Cerebellar cortex (tissue), 1 donor: ENCODE measurements at regions not wholly inside any gene's neighbourhood (a gene's known extent, or its start where the extent isn't known, plus 50 kb on each side); places are given as distances from the start of the nearest gene placed in this dataset.
"Not testable (repeated sequence)": the region's sequence is repeated elsewhere in the genome, so short reads cannot be mapped to it uniquely, and the experiment has no call there.

Experiments
- DNase-seq: peaks from one replicate; pipeline ENCODE4 v3.0.0-alpha.2; 2015; ENCODE audit warnings: low spot score

- DNase-seq = no peak
Measured at GRCh38 chr3:10627884-10628572, 122.6 kb upstream of the ATP2B2 start.

GRCh38 chr3:10628891-10629670 is 123.7 kb upstream of the ATP2B2 start:
- DNase-seq = peak; percentile 83

GRCh38 chr3:10629671-10630040 is 124.3 kb upstream of the ATP2B2 start:
- no peak for DNase-seq

- DNase-seq = no peak
Measured at GRCh38 chr3:10631224-10631623, 125.8 kb upstream of the ATP2B2 start.

GRCh38 chr3:10632125-10632524 is 126.7 kb upstream of the ATP2B2 start:
- no peak for DNase-seq

- DNase-seq = no peak
Measured at GRCh38 chr3:10632741-10633140, 127.4 kb upstream of the ATP2B2 start.

GRCh38 chr3:10635446-10636076 is 130.2 kb upstream of the ATP2B2 start:
- DNase-seq = peak; percentile 62

GRCh38 chr3:10637342-10637741 is 132.0 kb upstream of the ATP2B2 start:
- DNase-seq = no peak

GRCh38 chr3:10638466-10638865 is 133.1 kb upstream of the ATP2B2 start:
- no peak for DNase-seq

GRCh38 chr3:10641760-10642159 is 136.4 kb upstream of the ATP2B2 start:
- DNase-seq = no peak

GRCh38 chr3:10644189-10644588 is 138.8 kb upstream of the ATP2B2 start:
- no peak for DNase-seq

- no peak for DNase-seq
Measured at GRCh38 chr3:10645800-10646199, 140.4 kb upstream of the ATP2B2 start.

- DNase-seq = peak; percentile 37
Measured at GRCh38 chr3:10646531-10647335, 141.3 kb upstream of the ATP2B2 start.

GRCh38 chr3:10647376-10647775 is 142.0 kb upstream of the ATP2B2 start:
- DNase-seq = no peak

- no peak for DNase-seq
Measured at GRCh38 chr3:10648181-10648580, 142.8 kb upstream of the ATP2B2 start.

- DNase-seq = not testable (repeated sequence)
Measured at GRCh38 chr3:10649463-10649862, 144.1 kb upstream of the ATP2B2 start.

- no peak for DNase-seq
Measured at GRCh38 chr3:10651506-10651905, 146.1 kb upstream of the ATP2B2 start.

- no peak for DNase-seq
Measured at GRCh38 chr3:10653241-10653640, 147.9 kb upstream of the ATP2B2 start.

GRCh38 chr3:10653866-10654611 is 148.7 kb upstream of the ATP2B2 start:
- no peak for DNase-seq

GRCh38 chr3:10655105-10655504 is 149.7 kb upstream of the ATP2B2 start:
- DNase-seq = no peak

GRCh38 chr3:10657339-10657738 is 152.0 kb upstream of the ATP2B2 start:
- not testable (repeated sequence) for DNase-seq

- DNase-seq = peak; percentile 32
Measured at GRCh38 chr3:10665592-10665991, 150.4 kb upstream of the SLC6A11 start.
